Sigmoid colon (tissue), 6 donors: ENCODE measurements at regions not wholly inside any gene's neighbourhood (a gene's known extent, or its start where the extent isn't known, plus 50 kb on each side); places are given as distances from the start of the nearest gene placed in this dataset.

Source experiments
- DNase-seq: peaks from one replicate; pipeline ENCODE4 v3.0.0-alpha.2; 2019
- H3K27ac ChIP-seq, 4 donors: fragments of 200-600 bp; sonication (generic); one replicate each; pipeline ENCODE4 v1.5.1; 2016 to 2019; ENCODE audit warnings: mild to moderate bottlenecking in 1 of 4
- H3K27me3 ChIP-seq, 3 donors: fragments of 200-600 bp; sonication (generic); one replicate each; pipeline ENCODE4 v1.5.1; 2019; ENCODE audit warnings: mild to moderate bottlenecking in 1 of 3
- H3K36me3 ChIP-seq, 4 donors: fragments of 200-600 bp; sonication (generic); one replicate each; pipeline ENCODE4 v1.5.1; 2016 to 2019
- H3K4me1 ChIP-seq, 4 donors: fragments of 200-600 bp; sonication (generic); one replicate each; pipeline ENCODE4 v1.5.1; 2017 to 2019
- H3K4me3 ChIP-seq, 4 donors: fragments of 200-600 bp; sonication (generic); one replicate each; pipeline ENCODE4 v1.5.1; 2017 to 2019; ENCODE audit warnings: mild to moderate bottlenecking in 2 of 4, moderate library complexity in 1 of 4
- H3K9me3 ChIP-seq, 4 donors: fragments of 200-600 bp in 3 of 4; sonication (generic) in 3 of 4; one replicate each; pipeline versions ENCODE4 v1.5.1 to v1.6.1; 2013 to 2019
- EP300 ChIP-seq, 4 donors: sonication (generic); formaldehyde crosslinking; IDR thresholded peaks; one replicate each; pipeline ENCODE4 v1.6.1; 2017; ENCODE audit warnings: antibody characterized with exemption in 4 of 4
- POLR2A ChIP-seq, 2 donors: fragments of 450-650 bp; IDR thresholded peaks; one replicate each; pipeline ENCODE4 v1.6.1; 2016; ENCODE audit warnings: antibody characterized with exemption in 2 of 2, mild to moderate bottlenecking in 2 of 2, moderate library complexity in 2 of 2
- POLR2AphosphoS5 ChIP-seq, 4 donors: sonication (generic); formaldehyde crosslinking; IDR thresholded peaks; one replicate each; pipeline ENCODE4 v1.6.1; 2017; ENCODE audit warnings: antibody characterized with exemption in 4 of 4
- WGBS, 2 donors: extraction: QIAGEN DNeasy Blood & Tissue Kit; methylation state at CpG; one replicate each; pipeline ENCODE4 v1.1.7; 2013; 5-methylcytosine and 5-hydroxymethylcytosine counted together
- intact Hi-C: fragments of 100-400 bp; cut with DNase I; formaldehyde crosslinking; loops from one replicate; pipeline ENCODE4 v1.15.1; 2023
- TF ChIP-seq, protein P1 (sequence below), 4 experiments: fragments of 450-650 bp in 3 of 4; fragments of 200-600 bp in 1 of 4; IDR thresholded peaks; one replicate each; pipeline ENCODE4 v1.5.1; 2016 to 2019; ENCODE audit warnings: antibody characterized with exemption in 4 of 4, mild to moderate bottlenecking in 3 of 4, moderate library complexity in 2 of 4
- donor health status: healthy with polysubstance abuse.
- donor health status: healthy.

DNA sequence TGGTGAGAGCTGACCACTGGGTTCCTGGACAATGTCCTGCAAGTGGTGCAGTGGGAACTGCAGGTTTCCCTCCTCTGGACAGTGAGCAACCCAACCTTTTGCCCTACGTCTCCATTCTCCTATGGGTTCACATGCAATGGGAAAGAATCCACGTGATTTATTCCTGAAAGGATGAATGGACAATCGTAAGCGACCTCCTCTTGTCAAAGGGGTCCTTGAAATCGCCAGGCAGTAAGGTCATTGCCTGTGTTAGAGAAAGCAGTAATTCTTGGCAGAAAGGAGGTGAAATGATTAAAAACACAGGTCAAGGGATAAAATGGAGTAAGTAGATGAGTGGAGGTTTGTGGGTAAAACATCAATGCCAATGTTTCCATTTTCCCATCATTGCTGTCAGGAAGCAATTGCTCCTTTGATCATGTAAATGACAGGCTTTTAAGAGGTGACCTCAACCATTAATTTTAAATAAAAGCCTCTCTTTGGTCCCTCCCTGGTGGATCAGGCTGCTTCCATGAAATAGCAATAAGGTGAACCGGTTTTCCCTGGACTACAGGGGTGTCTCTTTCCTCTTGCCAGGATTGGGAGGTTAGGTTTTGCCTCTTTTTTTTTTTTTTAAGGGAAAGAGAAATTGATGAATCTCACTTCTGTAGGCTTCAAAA, 330.0 kb upstream of the PRKCQ start:
- no peaks in the 10 kb centered on the region for H3K36me3 ChIP-seq
- no peak overlapping the region for H3K27ac ChIP-seq
- 92 to 93% methylated on average over 6 of the region's 6 CpGs for WGBS, 2 donors
- DNase-seq: no peak
- peaks cover 0 to 3% (median 0%) of the 10 kb centered on the region in 4 donors for H3K9me3 ChIP-seq
- no peak overlapping the region for H3K4me3 ChIP-seq
- TF ChIP-seq, protein P1, sequence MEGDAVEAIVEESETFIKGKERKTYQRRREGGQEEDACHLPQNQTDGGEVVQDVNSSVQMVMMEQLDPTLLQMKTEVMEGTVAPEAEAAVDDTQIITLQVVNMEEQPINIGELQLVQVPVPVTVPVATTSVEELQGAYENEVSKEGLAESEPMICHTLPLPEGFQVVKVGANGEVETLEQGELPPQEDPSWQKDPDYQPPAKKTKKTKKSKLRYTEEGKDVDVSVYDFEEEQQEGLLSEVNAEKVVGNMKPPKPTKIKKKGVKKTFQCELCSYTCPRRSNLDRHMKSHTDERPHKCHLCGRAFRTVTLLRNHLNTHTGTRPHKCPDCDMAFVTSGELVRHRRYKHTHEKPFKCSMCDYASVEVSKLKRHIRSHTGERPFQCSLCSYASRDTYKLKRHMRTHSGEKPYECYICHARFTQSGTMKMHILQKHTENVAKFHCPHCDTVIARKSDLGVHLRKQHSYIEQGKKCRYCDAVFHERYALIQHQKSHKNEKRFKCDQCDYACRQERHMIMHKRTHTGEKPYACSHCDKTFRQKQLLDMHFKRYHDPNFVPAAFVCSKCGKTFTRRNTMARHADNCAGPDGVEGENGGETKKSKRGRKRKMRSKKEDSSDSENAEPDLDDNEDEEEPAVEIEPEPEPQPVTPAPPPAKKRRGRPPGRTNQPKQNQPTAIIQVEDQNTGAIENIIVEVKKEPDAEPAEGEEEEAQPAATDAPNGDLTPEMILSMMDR (IDR thresholded peaks at IDR 0.05): no peak
- TF ChIP-seq POLR2A (IDR thresholded peaks at IDR 0.05) (no peak), EP300 (IDR thresholded peaks at IDR 0.05) (no peak), POLR2AphosphoS5 (IDR thresholded peaks at IDR 0.05) (no peak)
- H3K27me3 ChIP-seq: no peaks in the 10 kb centered on the region
- intact Hi-C loops: loop anchor here (5.0 to 10.0 kb wide), 2 partner anchors 182 to 355 kb away; no protein-coding TSS in a partner anchor
- peaks cover 0 to 21% (median 15%) of the 10 kb centered on the region in 4 donors for H3K4me1 ChIP-seq

DNA sequence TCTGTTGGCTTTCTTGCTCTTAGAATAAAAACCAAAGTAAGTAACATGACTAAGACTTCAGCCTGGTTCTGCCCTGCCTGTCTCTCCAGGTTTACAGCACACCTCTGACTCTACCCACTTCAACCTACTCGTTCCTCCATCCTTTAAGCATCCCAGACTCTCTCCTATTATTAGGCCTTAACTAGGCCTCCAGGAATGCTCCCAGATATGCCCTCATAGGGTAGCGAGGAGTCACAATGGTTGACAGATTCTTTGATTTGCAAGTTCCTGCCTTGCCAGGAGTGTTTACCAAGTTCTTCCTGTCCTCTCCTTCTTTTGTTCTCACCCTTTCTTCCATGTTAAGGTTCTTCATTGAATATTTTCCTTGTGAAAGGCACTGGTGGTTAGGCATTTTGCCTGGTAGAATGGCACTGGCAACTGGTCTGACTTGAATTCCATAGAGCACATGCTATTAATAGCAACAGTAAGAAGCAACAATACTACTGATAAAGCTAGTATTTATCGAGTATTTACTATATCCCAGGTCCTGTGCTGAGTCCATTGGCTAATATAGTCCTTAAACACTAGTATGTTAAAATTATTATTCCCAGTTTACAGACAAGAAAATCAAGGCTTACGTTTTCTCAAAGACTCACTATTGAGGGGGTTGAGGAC, 327.9 kb upstream of the PRKCQ start:
- no peak for DNase-seq
- Histone ChIP-seq H3K36me3 (no peaks in the 10 kb centered on the region), H3K27me3 (no peaks in the 10 kb centered on the region), H3K27ac (no peak overlapping the region), H3K4me1 (peaks cover 0 to 12% (median 8%) of the 10 kb centered on the region in 4 donors), H3K9me3 (peaks cover 0 to 3% (median 0%) of the 10 kb centered on the region in 4 donors), H3K4me3 (no peak overlapping the region)
- 79 to 87% methylated on average over 4 of the region's 4 CpGs for WGBS, 2 donors
- no peak for TF ChIP-seq EP300 (IDR thresholded peaks at IDR 0.05)
- TF ChIP-seq POLR2A (IDR thresholded peaks at IDR 0.05): no peak
- TF ChIP-seq POLR2AphosphoS5 (IDR thresholded peaks at IDR 0.05): no peak
- TF ChIP-seq, protein P1 (IDR thresholded peaks at IDR 0.05): no peak
- intact Hi-C loops: no loop called here

DNA sequence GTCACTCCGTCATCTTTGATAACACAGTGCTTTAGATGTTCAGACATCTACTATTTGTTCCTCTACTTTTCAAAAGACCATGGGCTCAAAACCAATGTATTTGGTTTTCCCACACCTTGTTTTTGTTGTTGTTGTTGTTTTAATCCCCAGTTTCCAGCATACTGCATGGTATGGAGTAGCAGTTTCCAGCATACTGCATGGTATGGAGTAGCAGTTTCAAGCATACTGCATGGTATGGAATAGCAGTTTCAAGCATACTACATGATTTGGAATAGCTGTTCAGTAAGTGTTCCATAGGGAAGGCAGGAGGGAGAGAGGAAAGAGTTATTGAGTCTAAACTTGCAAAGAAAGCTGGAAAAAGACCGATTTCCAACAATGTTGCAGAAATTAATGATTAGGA, 314.3 kb upstream of the PRKCQ start:
- no peak for DNase-seq

DNA sequence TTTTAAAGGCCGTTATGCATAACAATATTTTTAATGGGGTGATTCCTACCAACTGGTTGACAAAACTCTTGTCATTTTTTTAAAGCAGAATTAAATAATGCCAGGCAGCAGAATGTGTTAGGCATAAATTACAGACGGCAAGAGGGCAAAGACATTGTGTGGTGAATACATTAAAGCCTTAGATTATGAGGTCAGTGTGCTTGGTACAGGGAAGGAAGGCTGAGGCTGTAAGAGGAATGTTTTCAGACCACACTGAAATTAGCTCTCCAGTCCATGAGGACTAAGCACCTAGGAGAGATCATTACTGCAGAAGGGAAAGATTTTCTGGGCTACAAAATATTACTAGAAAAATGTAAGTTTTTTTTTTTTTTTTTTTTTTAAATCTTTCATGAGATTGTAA, 312.8 kb upstream of the PRKCQ start:
- WGBS, 2 donors: 69 to 82% methylated on average over 2 of the region's 2 CpGs
- H3K27me3 ChIP-seq: no peaks in the 10 kb centered on the region
- intact Hi-C loops: no loop called here
- TF ChIP-seq POLR2A (IDR thresholded peaks at IDR 0.05) (no peak), EP300 (IDR thresholded peaks at IDR 0.05) (no peak), POLR2AphosphoS5 (IDR thresholded peaks at IDR 0.05) (no peak)
- TF ChIP-seq, protein P1 (IDR thresholded peaks at IDR 0.05): no peak
- no peaks in the 10 kb centered on the region for H3K4me1 ChIP-seq
- no peak overlapping the region for H3K4me3 ChIP-seq
- H3K9me3 ChIP-seq: no peaks in the 10 kb centered on the region
- DNase-seq: no peak
- H3K36me3 ChIP-seq: no peaks in the 10 kb centered on the region
- H3K27ac ChIP-seq: no peak overlapping the region

More for the DNA sequence above, 314.3 kb upstream of the PRKCQ start:
- no peak overlapping the region for H3K27ac ChIP-seq
- intact Hi-C loops: no loop called here
- no peaks in the 10 kb centered on the region for H3K9me3 ChIP-seq
- 82 to 94% methylated on average over 2 of the region's 2 CpGs for WGBS, 2 donors
- H3K4me1 ChIP-seq: no peaks in the 10 kb centered on the region
- no peaks in the 10 kb centered on the region for H3K27me3 ChIP-seq
- H3K4me3 ChIP-seq: no peak overlapping the region
- no peaks in the 10 kb centered on the region for H3K36me3 ChIP-seq
- TF ChIP-seq POLR2AphosphoS5 (IDR thresholded peaks at IDR 0.05) (no peak), EP300 (IDR thresholded peaks at IDR 0.05) (no peak), POLR2A (IDR thresholded peaks at IDR 0.05) (no peak)
- TF ChIP-seq, protein P1 (IDR thresholded peaks at IDR 0.05): no peak
